ENCODE measurements at regions not wholly inside any gene's neighbourhood (a gene's known extent, or its start where the extent isn't known, plus 50 kb on each side); places are given as distances from the start of the nearest gene placed in this dataset.

- TF ChIP-seq, protein P1, sequence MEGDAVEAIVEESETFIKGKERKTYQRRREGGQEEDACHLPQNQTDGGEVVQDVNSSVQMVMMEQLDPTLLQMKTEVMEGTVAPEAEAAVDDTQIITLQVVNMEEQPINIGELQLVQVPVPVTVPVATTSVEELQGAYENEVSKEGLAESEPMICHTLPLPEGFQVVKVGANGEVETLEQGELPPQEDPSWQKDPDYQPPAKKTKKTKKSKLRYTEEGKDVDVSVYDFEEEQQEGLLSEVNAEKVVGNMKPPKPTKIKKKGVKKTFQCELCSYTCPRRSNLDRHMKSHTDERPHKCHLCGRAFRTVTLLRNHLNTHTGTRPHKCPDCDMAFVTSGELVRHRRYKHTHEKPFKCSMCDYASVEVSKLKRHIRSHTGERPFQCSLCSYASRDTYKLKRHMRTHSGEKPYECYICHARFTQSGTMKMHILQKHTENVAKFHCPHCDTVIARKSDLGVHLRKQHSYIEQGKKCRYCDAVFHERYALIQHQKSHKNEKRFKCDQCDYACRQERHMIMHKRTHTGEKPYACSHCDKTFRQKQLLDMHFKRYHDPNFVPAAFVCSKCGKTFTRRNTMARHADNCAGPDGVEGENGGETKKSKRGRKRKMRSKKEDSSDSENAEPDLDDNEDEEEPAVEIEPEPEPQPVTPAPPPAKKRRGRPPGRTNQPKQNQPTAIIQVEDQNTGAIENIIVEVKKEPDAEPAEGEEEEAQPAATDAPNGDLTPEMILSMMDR (IDR thresholded peaks at IDR 0.05), result no peak
- no peak for TF ChIP-seq POLR2A (IDR thresholded peaks at IDR 0.05)
These were observed 192.2 kb downstream of the TSN start for GRCh38 chr2:121947674-121948073.

Measured in Peyer's patch (tissue), 4 donors.